HCT116 (cell line): ENCODE measurements at regions not wholly inside any gene's neighbourhood (a gene's known extent, or its start where the extent isn't known, plus 50 kb on each side); places are given as distances from the start of the nearest gene placed in this dataset.

Source experiments
- ATAC-seq: fragments of 200-7000 bp; cut with Tn5 transposase; 2 replicates; pipeline ENCODE4 v1.9.1; 2020; ENCODE audit warnings: mild to moderate bottlenecking, moderate library complexity
- BruUV-seq: library from RNA; stranded (reverse); fragments of 400-500 nt; replicated peaks from 2 replicates; lab custom pipeline; 2021; lab: Mats Ljungman, UMichigan
- CTCF ChIA-PET: fragments of 300-600 bp; sonication (Branson Sonifier 250); formaldehyde crosslinking; loops from one replicate; lab custom pipeline; 2021; ENCODE audit warnings: antibody characterized with exemption; lab: Charles Lee
- POLR2A ChIA-PET: fragments of 300-600, 350-600 bp; sonication (Branson Sonifier 250); formaldehyde crosslinking; loops from one replicate; lab custom pipeline; 2021; ENCODE audit warnings: antibody characterized with exemption; lab: Charles Lee
- RAD21 ChIA-PET, 2 experiments: fragments of 300-600 bp; sonication (Branson Sonifier 250); formaldehyde crosslinking; loops; one replicate each; lab custom pipeline; 2023; ENCODE audit warnings: low total read pairs in 2 of 2; ENCODE audit not compliant: uncharacterized antibody in 2 of 2, unreplicated experiment in 2 of 2, low non-redundant PET in 1 of 2; lab: Charles Lee
- DNase-seq: peaks from one replicate; pipeline ENCODE4 v3.0.0-alpha.2; 2010; ENCODE audit warnings: low read depth, low spot score
- H2AFZ ChIP-seq: fragments of 200-600 bp; shearing (Covaris generic), sonication (generic); 2 replicates; pipeline ENCODE4 v1.6.1; 2017; ENCODE audit warnings: low read depth, mixed run types, mixed read lengths, antibody characterized with exemption, low read length; ENCODE audit not compliant: poor library complexity, severe bottlenecking
- H3K27ac ChIP-seq: 2 replicates; pipeline ENCODE4 v1.5.1; 2012; ENCODE audit warnings: low read depth, low read length
- H3K27me3 ChIP-seq: fragments of 200-600 bp; sonication (generic); 2 replicates; pipeline ENCODE4 v1.6.1; 2016; ENCODE audit warnings: mixed run types, low read length, mixed read lengths; ENCODE audit not compliant: insufficient read depth
- H3K36me3 ChIP-seq, 2 experiments: fragments of 200-500 bp in 1 of 2; fragments of 200-600 bp in 1 of 2; sonication (Bioruptor generic) in 1 of 2; sonication (generic) in 1 of 2; 2 replicates each; pipeline versions ENCODE4 v1.5.1 to v1.6.1; 2014 to 2016; ENCODE audit warnings: low read length in 2 of 2, inconsistent platforms in 1 of 2, mixed read lengths in 1 of 2, mixed run types in 1 of 2; ENCODE audit not compliant: insufficient read depth in 2 of 2, control insufficient read depth in 1 of 2
- H3K4me1 ChIP-seq, 2 experiments: fragments of 200-600 bp in 1 of 2; sonication (generic) in 1 of 2; 2 replicates each; pipeline versions ENCODE4 v1.5.1 to v1.6.1; 2012 to 2017; ENCODE audit warnings: low read length in 2 of 2, inconsistent platforms in 1 of 2, mild to moderate bottlenecking in 1 of 2, mixed read lengths in 1 of 2, mixed run types in 1 of 2, moderate library complexity in 1 of 2; ENCODE audit not compliant: insufficient read depth in 2 of 2, control insufficient read depth in 1 of 2
- H3K4me2 ChIP-seq: fragments of 200-600 bp; sonication (generic); 2 replicates; pipeline ENCODE4 v1.6.1; 2017; ENCODE audit warnings: mixed run types, low read length, mixed read lengths
- H3K4me3 ChIP-seq, 2 experiments: fragments of 200-600 bp in 1 of 2; sonication (generic) in 1 of 2; replicated peaks in 1 of 2; 2 replicates each; pipeline ENCODE4 v1.5.1; 2011 to 2016; ENCODE audit warnings: low read length in 2 of 2, control low read depth in 1 of 2, low read depth in 1 of 2, mild to moderate bottlenecking in 1 of 2, mixed read lengths in 1 of 2, mixed run types in 1 of 2
- H3K79me2 ChIP-seq: fragments of 200-600 bp; sonication (generic); 2 replicates; pipeline ENCODE4 v1.6.1; 2017; ENCODE audit warnings: mild to moderate bottlenecking, mixed run types, low read length, moderate library complexity, mixed read lengths; ENCODE audit not compliant: insufficient read depth
- H3K9ac ChIP-seq: fragments of 200-600 bp; sonication (generic); 2 replicates; pipeline ENCODE4 v1.6.1; 2016; ENCODE audit warnings: low read length, mixed read lengths
- H3K9me2 ChIP-seq: fragments of 200-600 bp; sonication (generic), shearing (Covaris generic); 2 replicates; pipeline ENCODE4 v1.6.1; 2017; ENCODE audit warnings: mixed run types, mild to moderate bottlenecking, moderate library complexity; ENCODE audit not compliant: insufficient read depth
- H3K9me3 ChIP-seq, 2 experiments: fragments of 200-500 bp in 1 of 2; fragments of 200-600 bp in 1 of 2; sonication (Bioruptor generic) in 1 of 2; sonication (generic) in 1 of 2; 2 replicates each; pipeline ENCODE4 v1.6.1; 2014 to 2017; ENCODE audit warnings: low read length in 2 of 2, mixed read lengths in 2 of 2, inconsistent platforms in 1 of 2, low read depth in 1 of 2, mild to moderate bottlenecking in 1 of 2, mixed run types in 1 of 2, moderate library complexity in 1 of 2; ENCODE audit not compliant: control insufficient read depth in 1 of 2, insufficient read depth in 1 of 2
- H4K20me1 ChIP-seq: fragments of 200-600 bp; sonication (generic), shearing (Covaris generic); 2 replicates; pipeline ENCODE4 v1.6.1; 2017; ENCODE audit warnings: mixed run types, mild to moderate bottlenecking, moderate library complexity; ENCODE audit not compliant: insufficient read depth
- CBX3 ChIP-seq: IDR thresholded peaks from 2 replicates; pipeline ENCODE4 v1.6.1; 2012; ENCODE audit warnings: low read depth
- ELF1 ChIP-seq: IDR thresholded peaks from 2 replicates; pipeline ENCODE4 v1.6.1; 2012; ENCODE audit warnings: low read depth, borderline replicate concordance
- EZH2phosphoT487 ChIP-seq: fragments of 200-600 bp; IDR thresholded peaks from 2 replicates; pipeline ENCODE4 v1.6.1; 2018; ENCODE audit warnings: antibody characterized with exemption, borderline replicate concordance
- FOSL1 ChIP-seq: IDR thresholded peaks from 2 replicates; pipeline ENCODE4 v1.6.1; 2012; ENCODE audit warnings: low read depth
- POLR2A ChIP-seq: IDR thresholded peaks from 2 replicates; pipeline ENCODE4 v1.7.0; 2011; ENCODE audit warnings: borderline replicate concordance; ENCODE audit not compliant: insufficient read depth, insufficient read length; ENCODE audit errors: extremely low read depth
- POLR2AphosphoS5 ChIP-seq: IDR thresholded peaks from 2 replicates; pipeline ENCODE4 v1.6.1; 2011; ENCODE audit warnings: mild to moderate bottlenecking, low read depth, low read length, moderate library complexity
- REST ChIP-seq: IDR thresholded peaks from 2 replicates; pipeline ENCODE4 v1.6.1; 2012; ENCODE audit warnings: low read depth
- SP1 ChIP-seq: IDR thresholded peaks from 2 replicates; pipeline ENCODE4 v1.6.1; 2012; ENCODE audit warnings: low read depth
- SRF ChIP-seq: IDR thresholded peaks from 2 replicates; pipeline ENCODE4 v1.6.1; 2012; ENCODE audit warnings: low read depth
- YY1 ChIP-seq: IDR thresholded peaks from 2 replicates; pipeline ENCODE4 v1.6.1; 2011; ENCODE audit warnings: low read length, low read depth, moderate library complexity, mild to moderate bottlenecking; ENCODE audit not compliant: insufficient replicate concordance; ENCODE audit errors: extremely low read depth
- intact Hi-C: fragments of 100-400 bp; cut with micrococcal nuclease; formaldehyde crosslinking; loops from 2 replicates; pipeline ENCODE4 v1.10.0; 2022
- TF ChIP-seq, protein P1 (sequence below): IDR thresholded peaks from 2 replicates; pipeline ENCODE4 v1.6.1; 2012

DNA sequence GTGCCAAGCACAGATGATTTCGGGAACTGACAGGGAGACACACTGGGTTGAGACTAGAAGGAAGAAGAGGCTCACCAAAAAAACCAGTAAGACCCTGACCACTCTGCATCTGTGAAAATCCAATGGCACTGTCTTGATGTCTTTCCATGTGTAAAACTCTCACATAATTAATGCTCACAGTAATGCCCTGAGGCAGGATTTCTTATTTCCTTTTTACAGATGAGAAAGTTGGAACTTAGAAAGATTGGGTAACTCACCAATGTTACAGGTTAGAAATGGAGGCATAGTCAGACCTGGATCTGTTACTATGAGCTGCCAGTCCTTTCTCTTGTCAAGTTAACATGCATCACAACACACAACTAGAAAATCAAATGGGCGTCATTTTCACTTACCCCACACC is 151.0 kb upstream of the MCHR2 start:
- H3K36me3 ChIP-seq, result no peaks in the 10 kb centered on the region
- TF ChIP-seq REST (no peak), POLR2A (no peak), CBX3 (no peak), FOSL1 (no peak), SRF (no peak), ELF1 (no peak), EZH2phosphoT487 (no peak), YY1 (no peak), POLR2AphosphoS5 (no peak), SP1 (no peak)
- TF ChIP-seq, protein P1, sequence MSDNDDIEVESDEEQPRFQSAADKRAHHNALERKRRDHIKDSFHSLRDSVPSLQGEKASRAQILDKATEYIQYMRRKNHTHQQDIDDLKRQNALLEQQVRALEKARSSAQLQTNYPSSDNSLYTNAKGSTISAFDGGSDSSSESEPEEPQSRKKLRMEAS, result no peak
- no peaks in the 10 kb centered on the region for H3K27me3 ChIP-seq
- no TSS peak for BruUV-seq
- no peak overlapping the region for H2AFZ ChIP-seq
- ChIA-PET POLR2A (no interaction called here), CTCF (no interaction called here), RAD21 (no interaction called here)
- H3K9me3 ChIP-seq, result no peaks in the 10 kb centered on the region
- no peak overlapping the region for H3K4me2 ChIP-seq
- H3K9ac ChIP-seq, result no peak overlapping the region
- no peak for ATAC-seq
- no peak overlapping the region for H3K27ac ChIP-seq
- H4K20me1 ChIP-seq, result no peaks in the 10 kb centered on the region
- intact Hi-C loops, result no loop called here
- no peak for DNase-seq
- H3K4me3 ChIP-seq, result no peak overlapping the region
- no peaks in the 10 kb centered on the region for H3K4me1 ChIP-seq
- H3K79me2 ChIP-seq, result no peaks in the 10 kb centered on the region
- H3K9me2 ChIP-seq, result no peaks in the 10 kb centered on the region
